ENCODE measurements at regions not wholly inside any gene's neighbourhood (a gene's known extent, or its start where the extent isn't known, plus 50 kb on each side); places are given as distances from the start of the nearest gene placed in this dataset.

DNA sequence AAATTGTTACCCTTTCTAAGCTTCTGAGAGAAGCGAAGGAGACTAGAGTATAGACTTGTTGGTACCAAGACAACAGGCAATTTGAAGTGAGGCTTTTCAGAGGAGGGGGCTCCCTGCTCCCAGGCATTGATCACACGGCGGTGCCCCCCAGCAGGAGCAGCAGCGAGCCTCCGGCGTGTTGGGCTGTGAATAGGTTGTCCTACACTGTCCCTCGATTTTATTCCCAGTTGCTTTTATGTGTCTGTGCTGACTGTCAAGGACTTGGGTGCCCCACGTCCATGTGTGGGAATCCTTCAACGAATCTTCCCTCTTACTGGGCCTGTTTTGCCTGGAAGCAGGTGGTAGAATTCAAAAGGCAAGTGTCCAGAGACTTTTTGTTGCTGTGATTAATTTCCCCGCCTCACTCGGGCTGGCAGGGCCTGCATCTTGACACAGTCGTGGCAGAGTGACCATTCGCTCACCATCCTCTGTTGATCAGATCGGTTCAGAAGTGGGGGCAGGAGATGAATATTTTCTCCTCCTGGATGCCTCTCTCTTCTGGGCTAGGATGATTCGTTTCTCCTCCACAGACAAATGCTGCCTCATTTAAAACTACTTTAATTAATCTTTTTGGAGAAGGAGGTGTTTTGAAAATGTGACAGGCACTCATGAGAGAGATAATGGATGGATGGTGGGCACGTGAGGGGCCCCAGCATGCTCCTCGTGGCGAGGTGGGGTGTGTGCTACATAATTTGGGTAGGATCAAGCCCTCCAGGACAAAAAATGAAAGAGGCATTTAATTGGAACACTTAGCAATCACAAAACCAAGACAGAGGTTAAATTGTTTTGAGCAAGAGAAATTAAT is 77.6 kb downstream of the SMIM21 start:
- no peak for TF ChIP-seq CTCF (IDR thresholded peaks at IDR 0.05)
- peaks cover 7% of the 10 kb centered on the region for H3K9me3 ChIP-seq
- H3K4me3 ChIP-seq = no peak overlapping the region
- no peaks in the 10 kb centered on the region for H3K4me1 ChIP-seq
- H3K27me3 ChIP-seq (ENCODE audit: low read depth) = no peaks in the 10 kb centered on the region
- no peaks in the 10 kb centered on the region for H3K36me3 ChIP-seq
- H3K27ac ChIP-seq = no peak overlapping the region
- DNase-seq (no peak), ATAC-seq (no peak)
- intact Hi-C loops (cut with DNase I) = no loop called here

DNA sequence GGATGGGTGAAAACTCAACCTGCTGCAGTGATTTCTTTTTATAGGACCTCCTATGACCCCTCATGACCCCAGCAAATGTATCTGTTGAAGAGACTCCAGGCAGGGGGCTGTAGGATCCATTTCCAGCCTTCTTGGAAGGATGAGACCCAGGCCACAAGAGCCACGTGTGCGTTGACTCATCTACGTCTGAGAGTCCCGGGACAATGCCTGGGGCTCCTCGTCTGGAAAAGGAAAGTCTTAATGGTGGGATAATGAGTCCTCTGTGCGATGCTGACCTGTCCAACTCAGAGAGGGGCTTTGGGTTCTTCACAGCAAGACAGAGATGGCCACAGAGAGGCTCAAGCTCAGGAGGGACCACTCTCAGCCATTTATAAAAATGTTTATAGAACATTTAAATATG is 80.8 kb downstream of the SMIM21 start:
- no peak for ATAC-seq
- no peaks in the 10 kb centered on the region for H3K36me3 ChIP-seq
- no peaks in the 10 kb centered on the region for H3K4me1 ChIP-seq
- H3K27ac ChIP-seq = no peak overlapping the region
- no peaks in the 10 kb centered on the region for H3K27me3 ChIP-seq (ENCODE audit: low read depth)
- no peak for TF ChIP-seq CTCF (IDR thresholded peaks at IDR 0.05)
- intact Hi-C loops (cut with DNase I) = no loop called here
- no peak overlapping the region for H3K4me3 ChIP-seq
- no peak for DNase-seq
- H3K9me3 ChIP-seq = no peaks in the 10 kb centered on the region

DNA sequence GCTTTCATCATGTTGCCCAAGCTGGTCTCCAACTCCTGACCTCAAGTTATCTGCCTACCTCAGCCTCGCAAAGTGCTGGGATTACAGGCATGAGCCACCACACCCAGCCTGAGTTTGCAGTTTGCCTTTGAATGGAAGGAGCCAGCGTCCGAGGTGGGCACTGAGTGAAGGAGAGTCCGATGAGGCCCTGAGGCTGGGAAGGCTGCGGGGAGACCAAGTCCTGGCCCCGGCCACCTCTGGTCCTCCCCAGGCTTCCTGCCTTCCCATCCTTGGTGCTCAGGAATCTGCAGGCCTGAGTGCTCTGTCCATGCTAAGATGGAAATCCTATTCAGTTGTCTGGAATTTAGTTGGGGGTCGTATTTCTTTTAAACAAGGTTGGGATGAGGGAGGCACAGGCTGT is 82.9 kb downstream of the SMIM21 start:
- Histone ChIP-seq H3K9me3 (no peaks in the 10 kb centered on the region), H3K36me3 (no peaks in the 10 kb centered on the region)
- intact Hi-C loops (cut with DNase I) = no loop called here

GRCh38 chr18:75344161-75344560 is 83.3 kb downstream of the SMIM21 start:
- Histone ChIP-seq H3K27me3 (ENCODE audit: low read depth) (no peaks in the 10 kb centered on the region), H3K27ac (no peak overlapping the region), H3K4me3 (no peak overlapping the region), H3K36me3 (no peaks in the 10 kb centered on the region), H3K9me3 (no peaks in the 10 kb centered on the region), H3K4me1 (no peaks in the 10 kb centered on the region)
- ATAC-seq (no peak), DNase-seq (no peak)
- TF ChIP-seq CTCF (IDR thresholded peaks at IDR 0.05) = no peak
- intact Hi-C loops (cut with DNase I) = no loop called here

More for the DNA sequence above, 82.9 kb downstream of the SMIM21 start:
- Histone ChIP-seq H3K4me3 (no peak overlapping the region), H3K4me1 (no peaks in the 10 kb centered on the region), H3K27ac (no peak overlapping the region), H3K27me3 (ENCODE audit: low read depth) (no peaks in the 10 kb centered on the region)
- no peak for TF ChIP-seq CTCF (IDR thresholded peaks at IDR 0.05)
- DNase-seq = no peak
- ATAC-seq = no peak

GRCh38 chr18:75343389-75343788 is 84.1 kb downstream of the SMIM21 start:
- TF ChIP-seq CTCF (IDR thresholded peaks at IDR 0.05) = no peak
- DNase-seq (no peak), ATAC-seq (no peak)
- intact Hi-C loops (cut with DNase I) = no loop called here
- H3K27me3 ChIP-seq (ENCODE audit: low read depth) = no peaks in the 10 kb centered on the region
- H3K36me3 ChIP-seq = no peaks in the 10 kb centered on the region
- H3K4me3 ChIP-seq = no peak overlapping the region
- H3K9me3 ChIP-seq = no peaks in the 10 kb centered on the region
- no peak overlapping the region for H3K27ac ChIP-seq
- H3K4me1 ChIP-seq = no peaks in the 10 kb centered on the region
